ENCODE measurements at regions not wholly inside any gene's neighbourhood (a gene's known extent, or its start where the extent isn't known, plus 50 kb on each side); places are given as distances from the start of the nearest gene placed in this dataset.

- FAIRE-seq: no peak
These were observed 173.1 kb downstream of the ICOS start for GRCh38 chr2:204109681-204110080.

DNA sequence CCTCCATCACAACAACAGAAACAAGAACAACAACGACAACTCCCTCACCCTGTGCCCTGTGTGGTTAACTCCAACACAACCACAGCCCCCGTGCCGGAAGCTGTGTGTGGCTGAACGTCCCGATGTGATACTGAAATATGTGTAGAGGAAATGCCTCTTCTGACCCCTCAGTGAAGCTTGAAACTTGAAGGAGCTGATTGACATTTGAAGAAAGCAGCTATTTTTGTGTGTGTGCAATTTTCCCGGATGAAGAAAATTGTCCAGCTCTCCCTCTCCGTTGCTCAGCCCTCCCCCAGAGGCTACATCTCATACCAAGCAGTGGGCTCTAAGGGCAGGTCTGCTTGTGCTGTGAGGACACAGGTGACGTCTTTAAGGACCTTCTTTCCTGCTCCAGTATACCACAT, 173.8 kb downstream of the ICOS start:
- FAIRE-seq: no peak

- no peak for FAIRE-seq
These were observed 174.4 kb downstream of the ICOS start for GRCh38 chr2:204110751-204111516.

GRCh38 chr2:204112084-204112770, 175.7 kb downstream of the ICOS start:
- no peak for FAIRE-seq

DNA sequence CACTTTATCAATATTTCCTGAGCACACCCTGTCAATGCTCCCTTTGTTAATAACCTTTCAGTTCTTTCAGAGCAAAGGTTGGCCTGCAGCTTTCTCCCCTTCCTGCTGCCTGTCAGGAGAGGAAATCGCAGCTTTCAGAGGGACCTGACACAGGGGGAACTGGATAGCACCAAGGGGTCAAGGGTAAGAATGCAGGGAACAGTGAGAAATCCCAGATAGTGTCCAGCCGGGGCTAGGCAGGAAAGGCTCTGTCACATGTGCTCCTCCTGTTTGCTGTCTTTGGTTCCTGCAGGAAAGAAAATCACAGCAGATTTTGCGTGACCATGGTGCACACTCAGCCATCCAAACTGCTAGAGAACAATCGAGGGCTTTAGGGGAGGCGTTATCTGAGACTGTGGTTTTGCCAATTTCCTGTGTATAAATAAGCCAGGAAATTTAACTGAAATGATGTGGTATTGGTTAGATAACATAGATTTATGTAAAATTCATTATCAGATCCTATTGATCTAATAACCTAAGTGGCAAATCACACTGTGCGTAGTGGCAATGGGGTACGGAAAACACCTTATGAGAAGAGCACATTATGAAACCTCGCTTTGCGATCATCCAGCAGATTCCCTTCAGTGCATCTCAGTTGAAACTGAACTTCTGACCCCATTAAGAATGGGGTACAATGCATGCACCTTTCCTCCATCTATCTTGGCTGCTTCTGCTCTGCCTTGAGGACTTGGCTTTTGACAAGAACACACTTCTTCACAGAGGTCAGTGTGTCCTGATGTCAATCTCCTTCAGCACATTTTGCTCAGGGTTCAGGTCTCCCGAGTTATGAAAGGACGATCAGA, 178.0 kb downstream of the ICOS start:
- no peak for FAIRE-seq

- FAIRE-seq: no peak
These were observed 178.8 kb downstream of the ICOS start for GRCh38 chr2:204115137-204116056.

DNA sequence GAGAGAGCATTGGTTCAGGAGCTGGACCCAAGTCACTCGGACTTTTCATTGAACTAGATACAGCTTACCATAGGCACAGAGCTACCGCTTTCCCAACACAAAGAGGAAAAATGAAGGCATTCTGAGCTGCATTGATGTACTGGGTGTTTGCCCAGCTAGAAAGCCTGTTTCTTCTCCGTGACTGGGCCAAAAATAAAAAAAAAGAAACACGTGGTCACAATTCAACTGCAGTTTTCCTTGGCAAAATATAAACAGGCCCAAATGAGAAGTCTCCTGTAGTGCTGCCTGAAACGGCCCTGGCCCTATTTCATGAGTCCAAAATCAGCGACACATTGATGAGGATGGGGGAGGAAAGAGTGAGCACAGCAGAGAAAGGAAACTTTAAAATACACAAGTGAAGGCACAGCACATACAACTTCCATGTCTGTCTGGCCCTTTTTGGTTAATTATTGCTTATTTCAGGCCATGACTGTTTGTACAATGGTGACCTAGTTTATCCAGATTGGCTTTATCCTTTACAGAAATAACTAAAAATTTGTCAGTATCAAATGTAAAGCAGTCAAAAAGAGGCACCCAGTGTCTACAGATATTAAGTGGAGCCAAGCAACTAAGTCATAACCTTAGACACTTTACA, 179.7 kb downstream of the ICOS start:
- FAIRE-seq: no peak

DNA sequence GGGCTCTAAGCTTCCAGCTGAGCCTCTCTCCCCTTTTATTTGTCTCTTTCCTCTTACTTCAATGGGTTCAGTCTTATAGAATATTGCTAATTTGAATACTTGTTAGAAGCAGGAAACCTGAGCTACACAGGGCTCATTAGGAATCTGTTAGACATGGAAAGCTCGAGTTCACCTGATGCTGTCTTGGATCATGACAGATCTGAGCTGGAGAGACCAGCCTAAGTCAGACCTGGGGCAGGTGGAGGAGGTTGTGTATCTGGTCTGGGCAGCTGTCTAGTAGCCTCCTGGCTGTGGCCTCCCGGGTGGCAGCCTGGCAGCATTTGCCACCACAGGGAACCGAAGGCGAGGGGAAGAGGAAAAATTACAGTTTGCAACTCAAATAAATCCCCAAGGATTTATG, 185.9 kb downstream of the ICOS start:
- FAIRE-seq: no peak

- no peak for FAIRE-seq
These were observed 187.7 kb downstream of the ICOS start for GRCh38 chr2:204124140-204124750.

- no peak for FAIRE-seq
These were observed 190.1 kb downstream of the ICOS start for GRCh38 chr2:204126705-204127104.

DNA sequence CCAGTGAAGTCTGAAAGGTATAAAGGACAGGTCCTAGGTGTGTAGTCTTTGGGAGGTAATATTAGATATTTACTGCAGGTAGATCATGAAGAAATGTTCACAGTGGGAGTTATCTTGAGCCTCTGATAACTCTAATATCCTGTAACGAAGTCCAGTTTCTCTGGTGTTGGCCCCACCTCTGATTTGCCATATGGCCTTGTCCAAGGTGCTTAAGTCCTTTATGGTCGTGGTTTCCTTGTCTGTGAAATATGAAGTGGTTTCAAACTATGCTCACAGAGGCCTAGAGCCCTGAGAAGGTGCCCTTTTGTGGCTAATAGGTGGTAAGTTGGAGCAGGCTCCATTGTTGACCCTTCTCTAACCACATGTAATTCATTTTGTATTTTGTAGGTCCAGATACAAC, 190.7 kb downstream of the ICOS start:
- FAIRE-seq: no peak

DNA sequence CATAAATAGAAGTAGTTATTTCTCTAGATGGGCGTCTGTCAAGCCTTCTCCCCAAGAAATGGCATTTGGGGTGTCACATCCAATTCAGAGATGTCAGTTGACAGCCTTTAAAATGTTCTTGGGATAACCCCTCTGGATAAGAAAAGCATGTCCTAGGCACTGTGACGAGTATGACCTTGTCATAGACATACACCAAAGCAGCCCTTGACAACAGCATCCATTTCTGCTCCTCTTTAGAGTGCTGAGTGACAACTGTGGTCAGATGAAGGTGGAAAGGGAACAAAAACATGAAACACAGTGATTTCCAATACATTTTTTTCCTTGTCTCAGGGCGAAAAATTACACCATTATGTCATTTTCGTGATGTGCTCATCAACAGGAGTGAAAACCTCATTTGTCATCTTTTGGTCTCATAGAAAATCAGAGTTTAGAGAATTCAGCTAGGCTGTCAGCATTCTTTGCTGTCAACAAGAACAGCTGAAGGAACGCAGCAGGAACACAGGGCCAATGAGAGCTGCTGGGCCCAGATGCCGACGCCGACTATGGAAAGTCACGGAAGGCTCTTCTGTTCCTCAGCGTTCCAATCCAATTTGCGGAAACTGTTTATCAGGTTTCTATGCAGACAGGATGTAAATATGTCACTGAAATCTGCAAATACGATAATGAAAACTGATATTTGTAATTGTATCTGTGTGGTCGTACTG, 193.2 kb downstream of the ICOS start:
- no peak for FAIRE-seq

- no peak for FAIRE-seq
These were observed 195.1 kb downstream of the ICOS start for GRCh38 chr2:204131621-204132020.

DNA sequence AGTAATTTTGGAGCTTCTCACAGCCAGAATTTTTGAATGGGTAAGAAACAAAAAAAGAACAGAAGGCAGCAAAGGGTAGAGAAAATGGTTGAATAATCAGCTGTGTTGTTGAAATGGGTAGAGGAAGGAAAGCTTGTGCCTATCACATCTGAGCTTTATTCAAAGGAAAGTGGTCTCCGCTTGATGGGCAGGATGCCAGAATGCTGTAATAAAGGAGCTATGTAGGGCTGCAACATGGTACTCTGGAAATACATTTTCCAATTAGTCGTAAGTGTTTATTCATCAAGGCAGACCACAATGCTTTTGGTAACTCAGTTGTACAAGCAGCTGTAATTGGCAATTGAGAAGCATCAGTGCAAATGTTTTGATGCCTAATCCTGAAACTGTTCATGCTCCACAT, 196.9 kb downstream of the ICOS start:
- no peak for FAIRE-seq

GRCh38 chr2:204134421-204134820, 197.9 kb downstream of the ICOS start:
- FAIRE-seq: no peak

DNA sequence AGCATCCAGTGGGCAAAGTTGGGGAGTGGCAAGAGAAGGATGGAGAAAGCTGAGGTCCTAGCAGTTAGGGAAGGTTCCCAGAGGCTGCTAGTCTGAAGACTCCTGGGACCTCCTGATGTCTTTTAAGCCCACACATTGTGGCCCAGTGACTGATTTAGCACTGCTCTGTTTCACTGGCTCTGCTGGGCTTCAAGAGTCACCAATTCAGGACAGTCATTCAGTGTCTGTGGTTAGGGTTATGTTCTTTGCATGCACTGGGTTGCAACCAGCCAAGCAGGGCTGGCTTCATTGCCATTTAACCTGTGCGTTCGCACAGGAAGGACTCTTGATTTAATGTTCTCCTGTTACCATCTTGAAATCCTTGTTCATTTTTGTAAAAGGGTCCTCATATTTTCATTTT, 199.2 kb downstream of the ICOS start:
- no peak for FAIRE-seq

DNA sequence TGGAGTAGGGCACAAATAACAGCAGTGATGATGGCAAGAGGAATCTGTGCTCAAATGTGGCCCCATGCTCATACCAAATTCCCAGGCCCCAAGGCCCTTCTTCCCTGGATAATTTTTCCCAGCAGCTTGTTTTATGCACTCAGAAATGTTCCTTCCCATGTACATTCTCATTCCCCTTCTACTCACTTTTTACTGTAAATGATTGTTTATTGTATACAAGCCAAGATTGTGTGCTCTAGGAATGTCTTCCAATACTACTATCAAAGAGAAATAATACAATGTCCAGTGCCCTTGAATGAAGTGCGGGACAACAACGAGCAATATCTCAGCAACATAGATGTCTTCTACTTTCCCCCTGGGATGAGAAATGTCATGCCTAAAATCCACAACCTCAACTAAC, 201.6 kb downstream of the ICOS start:
- FAIRE-seq: no peak

- FAIRE-seq: no peak
These were observed 203.7 kb downstream of the ICOS start for GRCh38 chr2:204140246-204140645.

GRCh38 chr2:204143216-204144014, 206.9 kb downstream of the ICOS start:
- FAIRE-seq: no peak

DNA sequence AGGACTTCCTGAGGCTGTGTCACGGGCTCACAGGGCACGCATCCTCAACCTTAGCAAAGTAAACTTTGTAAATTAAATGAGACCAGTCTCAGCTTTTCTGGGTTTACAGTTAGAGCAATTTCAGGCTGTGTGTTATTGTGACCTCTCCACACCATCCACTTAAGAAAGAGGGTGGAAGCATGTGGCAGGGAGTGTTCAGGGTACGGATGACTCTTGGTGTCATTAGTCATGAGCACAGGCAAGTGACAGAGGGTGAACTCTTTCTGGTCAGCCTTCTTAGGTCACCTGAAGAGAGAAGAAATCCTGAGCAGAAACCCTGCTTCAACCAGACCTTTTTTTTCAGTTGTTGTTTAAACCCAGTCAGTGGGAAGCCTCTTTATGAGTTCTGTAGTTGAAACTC, 207.9 kb downstream of the ICOS start:
- no peak for FAIRE-seq
